Activated naive CD4-positive, alpha-beta T cell treated with anti-CD3 and anti-CD28 coated beads, Interleukin-2, amount 50 U/mL, for 16 hours (primary cell): ENCODE measurements at regions not wholly inside any gene's neighbourhood (a gene's known extent, or its start where the extent isn't known, plus 50 kb on each side); places are given as distances from the start of the nearest gene placed in this dataset.

Source experiments
- DNase-seq: peaks from one replicate; pipeline ENCODE4 v3.0.0-alpha.2; 2020

GRCh38 chr21:27190601-27191000 is 223.7 kb upstream of the ADAMTS5 start:
- no peak for DNase-seq

- no peak for DNase-seq
These were observed 223.0 kb upstream of the ADAMTS5 start for GRCh38 chr21:27189870-27190269.

GRCh38 chr21:27173053-27173452 is 206.2 kb upstream of the ADAMTS5 start:
- DNase-seq: no peak

GRCh38 chr21:27171707-27172106 is 204.8 kb upstream of the ADAMTS5 start:
- no peak for DNase-seq

GRCh38 chr21:27168084-27168483 is 201.2 kb upstream of the ADAMTS5 start:
- DNase-seq: no peak

- no peak for DNase-seq
These were observed 197.6 kb upstream of the ADAMTS5 start for GRCh38 chr21:27164208-27165177.

GRCh38 chr21:27158967-27159366 is 192.1 kb upstream of the ADAMTS5 start:
- no peak for DNase-seq

- DNase-seq: no peak
These were observed 190.2 kb upstream of the ADAMTS5 start for GRCh38 chr21:27157097-27157496.

GRCh38 chr21:27156666-27157065 is 189.8 kb upstream of the ADAMTS5 start:
- DNase-seq: no peak

GRCh38 chr21:27155130-27155500 is 188.2 kb upstream of the ADAMTS5 start:
- no peak for DNase-seq

- DNase-seq: no peak
These were observed 187.7 kb upstream of the ADAMTS5 start for GRCh38 chr21:27154451-27155129.

- no peak for DNase-seq
These were observed 186.1 kb upstream of the ADAMTS5 start for GRCh38 chr21:27152996-27153395.

GRCh38 chr21:27149034-27149433 is 182.1 kb upstream of the ADAMTS5 start:
- no peak for DNase-seq

GRCh38 chr21:27146268-27146667 is 179.4 kb upstream of the ADAMTS5 start:
- no peak for DNase-seq

- DNase-seq: no peak
These were observed 178.4 kb upstream of the ADAMTS5 start for GRCh38 chr21:27145134-27145798.

GRCh38 chr21:27143476-27143875 is 176.6 kb upstream of the ADAMTS5 start:
- no peak for DNase-seq

- DNase-seq: no peak
These were observed 172.6 kb upstream of the ADAMTS5 start for GRCh38 chr21:27139526-27139925.

- DNase-seq: no peak
These were observed 167.6 kb upstream of the ADAMTS5 start for GRCh38 chr21:27134516-27134915.

- DNase-seq: no peak
These were observed 165.4 kb upstream of the ADAMTS5 start for GRCh38 chr21:27132266-27132665.

GRCh38 chr21:27130154-27130553 is 163.3 kb upstream of the ADAMTS5 start:
- DNase-seq: no peak

GRCh38 chr21:27129694-27130093 is 162.8 kb upstream of the ADAMTS5 start:
- DNase-seq: no peak

- no peak for DNase-seq
These were observed 162.3 kb upstream of the ADAMTS5 start for GRCh38 chr21:27129215-27129614.

- DNase-seq: no peak
These were observed 159.3 kb upstream of the ADAMTS5 start for GRCh38 chr21:27126140-27126539.

- DNase-seq: no peak
These were observed 155.8 kb upstream of the ADAMTS5 start for GRCh38 chr21:27122686-27123085.
